ENCODE measurements at regions not wholly inside any gene's neighbourhood (a gene's known extent, or its start where the extent isn't known, plus 50 kb on each side); places are given as distances from the start of the nearest gene placed in this dataset.

GRCh38 chr2:126518196-126518595, 137.8 kb upstream of the GYPC start:
- TF ChIP-seq CTCF (conservative IDR thresholded peaks at IDR 0.05; ENCODE audit: low read depth, low read length) (no peak), EZH2 (IDR thresholded peaks at IDR 0.05; ENCODE audit: low read length, unreplicated experiment) (no peak)
